SHP77 (cell line): ENCODE measurements at regions not wholly inside any gene's neighbourhood (a gene's known extent, or its start where the extent isn't known, plus 50 kb on each side); places are given as distances from the start of the nearest gene placed in this dataset.
"Not testable (repeated sequence)": the region's sequence is repeated elsewhere in the genome, so short reads cannot be mapped to it uniquely, and the experiment has no call there.

Experiments used
- DNase-seq, 2 experiments: peaks; one replicate each; lab custom pipeline; 2025; lab: John Stamatoyannopoulos, UW

- no peak for DNase-seq
Observed at GRCh38 chr11:86147004-86147403, 78.1 kb upstream of the PICALM start.

- DNase-seq = no peak
Observed at GRCh38 chr11:86145439-86146156, 76.7 kb upstream of the PICALM start.

GRCh38 chr11:86144846-86145245 is 76.0 kb upstream of the PICALM start:
- no peak for DNase-seq

GRCh38 chr11:86144087-86144486 is 75.2 kb upstream of the PICALM start:
- not testable (repeated sequence) for DNase-seq

- no peak for DNase-seq
Observed at GRCh38 chr11:86143087-86144030, 74.5 kb upstream of the PICALM start.

GRCh38 chr11:86142170-86142569 is 73.3 kb upstream of the PICALM start:
- no peak for DNase-seq

- DNase-seq = no peak
Observed at GRCh38 chr11:86141727-86142126, 72.8 kb upstream of the PICALM start.

- DNase-seq = no peak
Observed at GRCh38 chr11:86140334-86140990, 71.6 kb upstream of the PICALM start.

GRCh38 chr11:86138958-86139357 is 70.1 kb upstream of the PICALM start:
- no peak for DNase-seq

- DNase-seq = no peak
Observed at GRCh38 chr11:86136538-86136937, 67.7 kb upstream of the PICALM start.

GRCh38 chr11:86135319-86135714 is 66.4 kb upstream of the PICALM start:
- DNase-seq = no peak

GRCh38 chr11:86134580-86135318 is 65.9 kb upstream of the PICALM start:
- no peak for DNase-seq

- no peak for DNase-seq
Observed at GRCh38 chr11:86132667-86133249, 63.9 kb upstream of the PICALM start.

- no peak for DNase-seq
Observed at GRCh38 chr11:86129740-86130540, 61.1 kb upstream of the PICALM start.

GRCh38 chr11:86128914-86129313 is 60.0 kb upstream of the PICALM start:
- no peak for DNase-seq

- no peak for DNase-seq
Observed at GRCh38 chr11:86126862-86127261, 58.0 kb upstream of the PICALM start.

- no peak for DNase-seq
Observed at GRCh38 chr11:86124251-86125233, 55.7 kb upstream of the PICALM start.

GRCh38 chr11:86122773-86123172 is 53.9 kb upstream of the PICALM start:
- no peak for DNase-seq

- DNase-seq = no peak
Observed at GRCh38 chr11:86120807-86121206, 51.9 kb upstream of the PICALM start.
